HG03196 (cell line): ENCODE measurements at regions not wholly inside any gene's neighbourhood (a gene's known extent, or its start where the extent isn't known, plus 50 kb on each side); places are given as distances from the start of the nearest gene placed in this dataset.
"Not testable (repeated sequence)": the region's sequence is repeated elsewhere in the genome, so short reads cannot be mapped to it uniquely, and the experiment has no call there.

Experiments
- ATAC-seq: cut with Tn5 transposase; IDR thresholded peaks from one replicate; pipeline ENCODE4 v1.9.1; 2021; ENCODE audit not compliant: unreplicated experiment

DNA sequence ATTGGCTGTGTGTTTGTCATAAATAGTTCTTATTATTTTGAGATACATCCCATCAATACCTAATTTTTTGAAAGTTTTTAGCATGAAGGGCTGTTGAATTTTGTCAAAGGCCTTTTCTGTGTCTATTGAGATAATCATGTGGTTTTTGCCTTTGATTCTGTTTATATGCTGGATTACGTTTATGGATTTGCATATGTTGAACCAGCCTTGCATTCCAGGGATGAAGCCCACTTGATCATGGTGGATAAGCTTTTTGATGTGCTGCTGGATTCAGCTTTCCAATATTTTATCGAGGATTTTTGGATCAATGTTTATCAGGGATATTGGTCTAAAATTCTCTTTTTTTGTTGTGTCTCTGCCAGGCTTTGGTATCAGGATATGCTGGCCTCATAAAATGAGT is 82.4 kb upstream of the B3GAT1 start:
- ATAC-seq, result not testable (repeated sequence)

DNA sequence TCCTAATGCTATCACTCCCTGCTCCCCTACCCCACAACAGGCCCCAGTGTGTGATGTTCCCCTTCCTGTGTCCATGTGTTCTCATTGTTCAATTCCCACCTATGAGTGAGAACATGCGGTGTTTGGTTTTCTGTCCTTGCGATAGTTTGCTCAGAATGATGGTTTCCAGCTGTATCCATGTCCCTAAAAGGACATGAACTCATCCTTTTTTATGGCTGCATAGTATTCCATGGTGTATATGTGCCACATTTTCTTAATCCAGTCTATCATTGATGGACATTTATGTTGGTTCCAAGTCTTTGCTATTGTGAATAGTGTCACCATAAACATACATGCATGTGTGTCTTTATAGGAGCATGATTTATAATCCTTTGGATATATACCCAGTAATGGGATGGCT is 80.4 kb upstream of the B3GAT1 start:
- ATAC-seq, result not testable (repeated sequence)

DNA sequence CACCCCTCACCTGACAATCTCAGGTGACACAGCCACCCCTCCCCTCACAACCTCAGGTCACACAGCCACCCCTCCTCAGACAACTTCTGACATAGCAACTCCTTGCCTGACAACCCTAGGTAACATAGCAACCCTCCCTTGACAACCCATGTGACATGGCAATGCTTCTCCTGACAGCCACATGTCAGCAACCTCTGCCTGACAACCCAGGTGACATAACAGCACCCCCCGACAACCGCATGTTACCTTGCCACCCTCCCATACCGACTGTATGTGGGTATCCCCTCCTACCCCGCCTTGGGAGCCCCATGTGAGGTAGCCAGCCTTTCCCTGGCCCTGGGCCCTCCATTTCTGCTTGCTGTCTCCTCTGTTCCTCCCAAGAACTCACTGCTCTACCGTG is 77.7 kb upstream of the B3GAT1 start:
- ATAC-seq, result no peak

DNA sequence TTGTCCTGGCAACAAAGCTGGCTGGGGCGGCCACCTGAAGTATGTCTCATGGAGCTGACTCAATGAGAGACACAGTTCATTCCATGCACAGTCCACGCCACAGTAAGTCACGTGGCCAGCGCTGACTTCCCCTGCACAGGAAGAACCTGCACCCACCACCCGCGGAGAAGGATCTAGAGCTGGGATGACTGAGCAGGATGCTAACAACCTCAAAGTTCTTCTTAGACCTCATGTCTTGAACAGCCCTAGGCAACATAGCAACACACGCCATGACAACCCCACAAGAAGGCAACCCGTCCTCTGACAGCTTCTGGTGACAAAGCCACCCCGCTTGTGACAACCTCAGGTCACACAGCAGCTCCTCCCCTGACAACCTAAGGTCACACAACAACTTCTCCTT is 76.9 kb upstream of the B3GAT1 start:
- no peak for ATAC-seq

DNA sequence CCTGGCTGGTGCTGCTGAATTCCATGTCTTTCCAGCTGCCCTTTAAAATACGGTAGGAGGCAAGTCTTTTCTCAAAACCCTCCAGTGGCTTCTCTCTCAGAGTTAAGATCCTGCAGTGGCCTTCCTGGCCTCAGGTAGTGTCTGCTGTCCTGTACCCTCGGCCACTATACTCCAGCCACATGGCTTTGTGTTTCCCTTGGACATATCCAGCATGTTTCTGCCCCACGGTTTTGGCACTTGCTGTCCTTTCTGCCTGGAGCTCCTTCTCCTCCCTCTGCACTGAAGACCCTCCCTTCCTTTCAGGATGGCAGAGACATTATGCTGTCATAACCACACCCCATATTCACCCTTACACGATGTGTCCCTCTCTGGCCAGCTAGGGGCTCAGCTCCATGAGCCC is 76.5 kb upstream of the B3GAT1 start:
- ATAC-seq, result no peak

DNA sequence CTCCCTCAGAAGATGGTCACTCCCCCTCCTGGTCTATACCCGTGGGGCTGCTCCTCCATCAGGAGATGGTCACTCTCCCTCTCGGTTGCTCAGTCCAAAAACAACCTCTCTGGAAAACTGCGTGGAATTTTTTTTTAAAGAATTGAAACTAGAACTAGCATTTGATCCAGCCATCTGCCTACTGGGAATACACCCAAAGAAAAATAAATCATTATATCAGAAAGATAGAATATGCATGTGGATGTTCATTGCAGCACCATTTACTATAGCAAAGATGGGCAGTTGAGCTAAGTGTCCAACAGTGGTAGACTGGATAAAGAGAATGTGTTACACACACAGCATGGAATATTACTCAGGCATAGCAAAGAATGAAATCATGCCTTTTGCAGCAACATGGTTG is 75.7 kb upstream of the B3GAT1 start:
- no peak for ATAC-seq

DNA sequence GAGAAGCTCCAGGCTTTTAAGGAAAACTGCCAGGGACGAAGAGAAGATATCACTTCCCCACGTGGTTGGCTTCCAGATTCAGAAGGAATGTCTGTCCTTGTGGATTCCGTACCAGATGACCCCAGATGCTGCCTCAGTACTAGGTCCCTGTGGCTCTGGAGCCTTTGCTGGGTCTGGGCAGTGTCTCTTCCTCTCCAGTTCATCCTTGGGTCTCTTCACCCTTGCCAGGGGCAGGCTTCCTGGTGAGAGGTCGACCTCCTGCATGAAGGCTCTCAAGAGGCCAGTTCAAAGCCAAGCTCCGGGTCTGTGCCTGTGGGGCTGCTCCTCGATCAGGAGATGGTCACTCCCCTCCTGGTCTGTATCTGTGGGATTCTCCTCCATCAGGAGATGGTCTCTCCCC is 74.7 kb upstream of the B3GAT1 start:
- ATAC-seq, result no peak

DNA sequence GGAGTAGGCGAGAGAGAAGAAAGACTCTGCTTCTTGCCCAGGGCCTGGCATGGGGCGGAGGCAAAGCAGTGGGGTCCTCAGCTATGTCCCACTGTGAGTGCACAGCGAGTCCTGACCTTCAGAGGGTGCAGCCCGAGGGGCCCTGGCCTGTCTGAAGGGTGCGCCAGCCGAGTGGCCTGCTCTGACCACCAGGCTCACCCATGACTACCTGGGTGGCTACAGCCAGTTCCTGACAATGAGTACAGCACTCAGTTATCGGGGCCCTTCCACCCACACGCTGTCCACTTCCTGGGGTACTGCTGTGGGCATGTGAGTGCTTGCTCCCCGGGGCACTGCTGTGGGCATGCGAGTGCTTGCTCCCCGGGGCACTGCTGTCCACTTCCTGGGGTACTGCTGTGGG is 74.1 kb upstream of the B3GAT1 start:
- ATAC-seq, result no peak

DNA sequence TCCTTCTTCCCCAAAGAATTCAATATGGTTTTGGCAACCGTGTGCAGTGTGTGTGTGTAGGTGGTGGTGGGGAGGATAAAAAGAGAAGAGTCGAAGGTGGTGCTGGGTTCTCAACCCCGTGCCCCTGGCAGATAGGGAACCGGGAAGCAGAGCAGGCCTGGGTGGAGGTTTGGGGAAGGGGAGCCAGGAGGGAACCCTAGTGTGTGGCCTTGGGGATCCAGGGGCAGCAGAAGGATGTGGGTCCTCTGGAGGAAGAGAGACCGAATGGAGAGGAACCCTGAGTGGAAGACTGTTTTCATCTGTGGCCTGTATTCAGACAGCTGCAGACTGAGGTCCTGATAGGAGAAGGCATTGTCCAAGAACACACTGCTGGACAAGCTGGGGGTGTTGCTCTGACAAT is 73.3 kb upstream of the B3GAT1 start:
- no peak for ATAC-seq

DNA sequence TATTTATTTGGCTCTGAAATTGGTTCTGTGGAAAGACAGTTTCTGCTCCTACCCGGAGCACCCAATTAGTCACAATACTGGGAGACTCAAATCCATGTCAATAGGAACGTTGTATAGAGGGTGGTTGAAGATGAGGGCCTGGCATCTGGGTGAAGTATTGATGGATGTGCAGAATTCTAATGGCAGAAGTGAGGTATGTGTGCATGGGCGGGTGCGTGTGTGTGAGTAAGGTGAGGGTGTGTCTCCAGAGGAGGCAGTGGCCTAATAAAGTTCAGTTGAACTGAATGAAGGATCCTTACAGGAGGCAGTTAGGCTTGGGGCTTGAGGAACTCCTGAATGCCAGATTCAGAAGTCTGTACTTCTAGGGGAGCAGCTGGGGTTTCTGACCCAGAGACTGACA is 71.8 kb upstream of the B3GAT1 start:
- ATAC-seq, result no peak

DNA sequence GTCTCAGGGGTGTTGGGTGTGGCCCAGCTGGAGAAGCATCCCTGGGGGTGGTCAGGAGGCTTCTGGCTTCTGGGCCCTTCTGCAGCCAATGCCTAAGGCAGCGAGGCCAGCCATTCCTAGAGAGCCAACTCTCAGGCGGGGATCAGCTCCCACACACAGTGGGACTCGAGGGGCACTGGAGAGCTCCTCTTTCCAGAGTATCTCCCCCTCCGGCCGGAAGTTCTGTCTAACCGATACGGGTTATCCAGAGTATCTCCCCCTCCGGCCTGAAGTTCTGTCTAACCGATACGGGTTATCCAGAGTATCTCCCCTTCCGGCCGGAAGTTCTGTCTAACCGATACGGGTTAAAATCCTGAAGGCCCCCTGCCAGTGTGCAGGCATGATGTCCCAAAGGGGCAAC is 71.2 kb upstream of the B3GAT1 start:
- no peak for ATAC-seq

DNA sequence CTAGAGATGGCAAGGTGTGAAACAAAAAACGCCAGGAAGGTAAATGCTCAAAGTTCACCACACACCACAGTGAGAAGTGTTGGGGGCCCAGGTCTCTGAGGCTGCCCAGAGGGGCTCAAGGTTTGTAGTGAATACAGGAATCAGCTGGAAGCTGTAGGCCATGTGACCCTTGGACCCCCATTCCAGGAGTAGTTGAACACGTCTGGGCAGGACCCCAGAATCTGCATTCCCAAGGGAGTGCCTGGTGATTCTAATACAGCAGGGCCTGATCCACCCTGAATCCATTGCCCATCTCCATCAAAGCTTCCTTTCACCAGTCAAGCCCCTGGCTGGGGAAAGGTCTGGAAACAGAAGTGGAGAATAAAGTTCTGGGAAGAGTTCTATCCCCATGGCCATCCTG is 70.8 kb upstream of the B3GAT1 start:
- ATAC-seq, result no peak

DNA sequence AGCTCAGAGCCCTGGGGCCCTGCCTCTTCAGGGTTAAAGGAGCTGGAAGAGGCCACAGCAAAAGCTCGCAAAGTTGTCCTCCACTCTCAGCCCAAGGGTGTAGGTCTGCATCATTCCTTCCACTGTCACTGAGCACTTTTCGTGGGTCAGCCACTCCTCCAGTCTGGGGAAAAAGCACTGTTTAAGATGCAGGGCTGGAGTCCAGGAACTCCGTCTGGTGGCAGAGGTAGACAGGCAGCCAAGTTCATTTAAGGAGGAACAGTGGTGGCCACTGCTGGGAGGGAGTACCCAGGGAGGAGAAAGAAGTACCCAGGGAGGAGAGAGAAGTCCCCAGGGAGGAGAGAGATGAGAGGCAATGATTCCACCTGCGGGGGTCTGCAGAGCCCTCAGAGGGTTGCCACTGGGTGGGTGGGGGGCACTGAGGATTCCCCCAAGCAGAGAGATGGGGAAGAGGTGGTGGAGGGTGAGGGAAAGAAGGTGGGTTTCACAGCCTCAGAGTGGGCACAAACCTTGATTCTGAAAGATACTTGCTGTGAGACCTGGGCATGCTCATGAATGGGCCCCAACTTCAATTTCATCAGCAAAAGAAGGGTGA is 70.0 kb upstream of the B3GAT1 start:
- ATAC-seq, result no peak

DNA sequence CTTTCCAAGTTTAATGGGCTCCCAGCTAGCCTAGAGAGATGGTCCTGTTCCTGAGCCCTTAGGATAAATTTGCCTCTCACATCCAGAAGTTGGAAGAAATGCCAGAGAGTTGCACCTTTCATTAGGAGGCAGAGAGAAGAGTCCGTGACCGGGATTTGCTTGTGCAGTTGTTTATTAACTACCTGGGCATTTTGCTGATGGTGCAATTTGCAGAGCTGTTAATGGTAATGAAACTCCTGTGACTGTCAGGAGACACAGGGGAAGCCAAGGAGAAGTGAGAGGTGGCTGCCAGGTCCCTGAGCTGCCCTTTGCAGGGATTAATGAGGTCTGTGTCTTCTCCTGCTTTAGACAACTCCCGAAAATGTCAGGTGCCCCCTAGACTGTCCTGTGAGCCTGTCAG is 69.1 kb upstream of the B3GAT1 start:
- no peak for ATAC-seq

DNA sequence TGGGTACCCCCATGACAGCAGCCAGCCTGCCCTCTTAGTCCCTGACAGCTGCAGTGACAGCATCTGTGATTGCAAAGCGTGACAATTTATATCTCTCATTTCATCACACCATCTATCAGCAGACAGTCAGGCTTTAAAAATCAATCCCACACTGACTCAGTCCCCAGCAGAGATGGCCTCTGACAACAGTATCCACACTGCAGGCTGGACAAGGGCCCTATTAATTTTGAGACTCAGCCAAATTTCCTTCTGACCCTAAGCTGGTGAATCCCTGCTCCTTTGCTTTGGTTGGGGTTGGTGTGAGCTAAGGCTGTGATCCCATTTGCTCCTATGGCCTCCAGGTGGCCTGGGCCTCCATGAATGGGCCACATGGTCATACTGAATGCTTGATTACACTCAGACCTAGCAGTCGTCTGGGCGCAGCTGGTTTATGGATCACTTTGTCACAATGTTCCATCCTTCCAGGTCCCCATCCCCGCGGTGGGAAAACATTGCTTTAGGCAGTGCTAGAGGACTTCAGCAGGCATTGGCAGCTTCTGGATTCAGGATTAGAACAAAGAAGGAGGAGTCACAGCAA is 68.2 kb upstream of the B3GAT1 start:
- no peak for ATAC-seq

DNA sequence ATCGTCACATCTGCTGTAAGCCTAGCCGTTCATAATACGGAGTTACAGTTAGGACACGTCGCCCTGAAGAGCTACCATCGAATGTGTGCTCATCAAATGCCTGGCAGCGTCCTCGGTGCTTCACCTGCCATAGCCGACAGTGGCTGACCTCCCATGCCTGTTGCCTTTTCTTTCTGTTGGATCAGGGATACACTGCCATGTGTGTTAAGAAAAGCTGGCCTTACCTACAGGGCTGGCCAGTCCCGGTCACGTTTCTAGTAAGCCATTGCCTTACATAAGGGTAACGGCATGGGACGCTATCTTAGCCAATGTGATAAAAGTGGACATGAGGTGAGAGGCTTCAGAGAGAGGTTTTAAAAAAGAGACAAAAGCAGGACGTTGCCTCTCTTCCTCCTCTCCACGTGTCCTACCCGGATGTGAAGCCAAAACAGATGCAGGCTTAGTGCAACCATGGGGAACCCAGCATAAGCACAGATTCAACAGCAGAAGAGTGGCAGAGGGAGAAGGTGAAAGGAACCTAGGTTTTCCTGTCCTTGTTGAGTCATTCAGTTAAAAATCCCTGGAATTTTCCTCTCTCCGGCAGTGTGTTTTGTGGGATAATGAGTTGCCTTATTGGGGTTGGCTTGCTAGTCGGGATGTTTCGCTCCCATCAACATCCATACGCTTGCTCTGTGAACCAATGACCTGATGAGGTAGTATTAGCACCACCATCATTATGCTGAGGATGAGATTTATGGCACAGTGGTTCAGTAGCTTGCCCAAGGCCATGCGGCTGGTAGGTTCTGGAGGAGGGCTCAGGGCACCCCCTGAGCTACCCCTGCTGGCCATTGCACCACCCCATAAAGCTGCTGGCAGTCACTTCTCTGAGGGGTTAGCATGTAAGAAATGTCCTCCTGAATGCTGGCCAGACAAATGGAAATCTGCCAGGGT is 67.4 kb upstream of the B3GAT1 start:
- no peak for ATAC-seq

DNA sequence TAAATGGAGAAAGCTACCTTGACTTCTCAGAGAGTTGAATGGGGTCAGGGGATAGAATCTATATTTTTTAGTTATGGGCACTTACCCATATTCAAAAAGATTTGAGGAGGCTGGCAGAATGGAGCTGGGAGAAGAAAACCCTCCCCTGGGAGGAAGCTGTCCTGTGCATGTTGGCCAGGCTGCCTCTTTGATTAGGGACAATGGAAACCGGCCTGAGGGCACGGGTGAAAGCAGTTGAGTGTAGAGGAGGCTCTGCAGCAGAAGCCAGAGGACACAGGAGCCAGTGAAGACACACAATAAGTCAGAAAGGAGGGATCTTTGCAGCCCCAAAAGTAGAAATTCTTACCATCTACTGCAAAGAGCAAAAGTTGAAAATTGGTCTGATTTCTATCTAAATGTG is 66.6 kb upstream of the B3GAT1 start:
- no peak for ATAC-seq

DNA sequence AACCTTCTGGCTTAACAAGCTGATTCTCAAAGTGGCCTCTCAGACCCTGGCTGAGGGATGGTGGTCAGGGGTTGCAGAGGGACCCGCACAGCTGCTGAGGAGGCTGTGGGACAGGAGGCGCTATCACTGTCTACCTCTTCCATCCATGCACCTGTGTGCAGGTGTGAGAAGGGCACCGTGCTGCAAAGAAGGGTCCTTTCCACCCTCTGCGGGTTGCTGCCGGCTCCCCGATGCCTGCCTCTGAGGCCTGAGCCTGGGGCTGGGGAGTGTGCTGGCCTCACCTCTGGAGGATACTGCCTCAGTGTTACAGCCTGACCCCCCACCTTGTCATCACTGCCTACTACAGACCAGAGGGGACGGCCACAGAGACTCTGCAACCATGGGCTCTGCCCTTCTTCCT is 66.1 kb upstream of the B3GAT1 start:
- ATAC-seq, result no peak

DNA sequence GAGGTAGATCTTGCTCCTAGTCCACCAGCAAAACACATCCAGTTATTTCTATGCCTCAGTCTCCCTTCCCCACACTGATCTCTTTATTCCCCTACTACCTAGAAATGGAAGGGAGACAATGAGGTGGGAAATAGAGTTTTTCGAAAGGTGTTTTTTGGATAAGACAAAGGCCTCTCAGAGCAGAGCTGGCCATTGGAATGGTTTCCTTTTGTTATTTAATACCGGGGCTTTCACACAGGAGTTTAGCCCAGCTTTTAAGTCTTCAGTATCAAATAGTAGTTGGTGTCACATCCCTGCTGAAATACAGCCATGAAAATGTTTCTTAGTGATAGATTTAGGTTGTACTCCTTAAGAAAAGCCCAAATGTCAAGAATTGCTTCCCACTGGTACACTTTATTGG is 65.4 kb upstream of the B3GAT1 start:
- ATAC-seq, result no peak

DNA sequence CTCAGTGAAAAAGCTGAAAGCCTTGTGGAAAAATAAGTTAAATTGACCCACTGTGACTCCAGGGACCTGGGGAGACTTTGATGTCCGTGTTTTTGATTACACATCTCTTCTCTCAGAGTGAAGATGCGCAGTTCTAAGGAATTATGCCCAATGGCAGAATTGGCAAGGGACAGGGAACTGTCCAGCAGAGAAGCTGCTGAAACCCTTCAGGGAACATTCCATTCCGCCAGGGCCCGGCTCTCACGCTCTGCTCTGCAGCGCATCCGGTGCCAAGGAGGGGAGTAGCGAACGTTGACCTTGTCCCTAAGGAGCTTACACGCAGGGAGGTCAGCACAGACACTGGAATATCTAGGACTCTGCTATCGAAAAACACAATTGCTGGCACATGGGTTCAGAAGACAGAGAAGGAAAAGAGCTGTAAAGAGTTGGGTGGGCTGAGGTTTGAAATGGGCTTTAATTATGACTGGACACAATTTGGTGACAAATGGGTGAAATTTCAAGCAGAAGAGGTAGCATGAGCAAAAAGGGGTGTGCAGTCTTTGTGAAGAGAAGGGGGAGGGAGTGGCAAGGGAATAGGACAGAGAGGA is 64.5 kb upstream of the B3GAT1 start:
- no peak for ATAC-seq

DNA sequence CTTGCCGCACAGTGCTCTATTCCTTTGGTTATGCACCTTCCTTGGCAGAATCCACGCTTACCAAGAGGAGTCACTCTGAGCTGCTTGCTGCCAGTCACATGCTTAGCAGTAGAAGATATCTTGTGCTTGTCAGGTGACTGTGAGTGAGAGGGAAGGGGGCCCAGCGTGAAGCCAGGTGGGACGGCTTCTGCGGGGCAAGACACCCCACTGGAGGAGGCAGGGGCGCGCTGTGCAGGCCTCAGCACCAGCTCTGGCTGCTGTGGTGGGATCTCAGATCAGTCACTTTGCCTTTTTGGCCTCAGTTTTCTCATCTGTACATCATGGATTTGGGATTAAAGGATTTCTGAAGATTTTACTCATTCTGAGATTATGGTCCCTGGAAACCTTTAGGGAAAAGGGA is 63.9 kb upstream of the B3GAT1 start:
- ATAC-seq, result no peak

DNA sequence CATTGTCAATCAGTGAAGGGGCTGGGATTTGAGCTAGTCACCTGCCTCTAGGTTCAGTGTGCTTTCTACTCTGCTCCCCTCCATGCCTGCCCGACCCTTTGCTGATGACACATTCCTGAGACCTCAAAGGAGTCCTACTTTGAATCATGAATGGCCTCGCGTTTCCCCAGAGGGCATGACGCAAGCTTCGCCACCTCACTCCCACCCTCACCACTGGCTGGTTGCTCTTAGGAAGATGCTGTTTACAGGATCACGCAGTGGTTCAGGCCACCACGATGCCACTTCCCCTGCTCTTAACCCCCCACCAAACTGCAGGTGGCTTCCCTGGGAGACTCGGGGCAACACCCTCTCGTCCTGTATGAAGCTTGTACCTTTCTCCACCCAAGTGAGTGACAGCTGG is 62.9 kb upstream of the B3GAT1 start:
- no peak for ATAC-seq
